Panc1 (cell line): ENCODE measurements at regions not wholly inside any gene's neighbourhood (a gene's known extent, or its start where the extent isn't known, plus 50 kb on each side); places are given as distances from the start of the nearest gene placed in this dataset.

Experiments
- SIN3A ChIP-seq: IDR thresholded peaks from 2 replicates; pipeline ENCODE4 v1.6.1; 2012; ENCODE audit warnings: low read depth, mild to moderate bottlenecking, low read length, moderate library complexity, borderline replicate concordance; ENCODE audit not compliant: insufficient read depth
- TF ChIP-seq, protein P1 (sequence below): fragments of 450-650 bp; IDR thresholded peaks from 2 replicates; pipeline ENCODE4 v1.5.1; 2017; ENCODE audit warnings: mild to moderate bottlenecking

DNA sequence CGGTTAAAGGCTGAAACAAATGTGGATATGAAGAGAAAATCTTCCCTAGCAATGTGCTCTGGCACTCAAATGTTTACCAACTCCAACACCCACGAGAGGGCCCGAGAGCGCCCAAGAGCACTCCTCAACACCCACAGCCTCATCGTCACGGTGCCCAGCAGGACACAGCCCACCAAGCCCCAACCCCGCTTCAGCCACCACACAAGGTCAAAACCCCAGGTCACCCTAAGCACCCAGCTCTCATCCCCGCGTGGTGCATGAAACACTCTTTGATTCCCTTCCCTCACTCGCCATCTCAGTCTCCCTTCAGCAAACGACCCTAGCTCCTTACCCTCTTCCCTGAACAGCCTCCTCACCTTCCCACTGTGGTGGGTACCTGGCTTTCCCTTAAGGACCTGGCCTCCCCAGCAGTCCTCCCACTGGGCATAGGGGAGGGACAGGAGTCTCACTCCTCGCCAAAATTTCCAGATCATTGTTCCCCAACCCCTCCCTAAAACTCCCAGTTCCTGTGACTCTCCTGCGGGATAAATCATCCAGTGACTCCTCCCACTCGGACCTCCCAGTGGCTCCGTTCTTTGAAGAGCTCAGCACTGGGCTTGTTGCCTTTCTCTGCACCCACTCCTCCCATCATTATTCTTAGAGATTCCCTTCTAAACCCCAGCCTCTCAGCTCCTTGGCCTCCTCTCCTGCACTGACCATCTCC is 170.4 kb upstream of the SYT6 start:
- TF ChIP-seq, protein P1, sequence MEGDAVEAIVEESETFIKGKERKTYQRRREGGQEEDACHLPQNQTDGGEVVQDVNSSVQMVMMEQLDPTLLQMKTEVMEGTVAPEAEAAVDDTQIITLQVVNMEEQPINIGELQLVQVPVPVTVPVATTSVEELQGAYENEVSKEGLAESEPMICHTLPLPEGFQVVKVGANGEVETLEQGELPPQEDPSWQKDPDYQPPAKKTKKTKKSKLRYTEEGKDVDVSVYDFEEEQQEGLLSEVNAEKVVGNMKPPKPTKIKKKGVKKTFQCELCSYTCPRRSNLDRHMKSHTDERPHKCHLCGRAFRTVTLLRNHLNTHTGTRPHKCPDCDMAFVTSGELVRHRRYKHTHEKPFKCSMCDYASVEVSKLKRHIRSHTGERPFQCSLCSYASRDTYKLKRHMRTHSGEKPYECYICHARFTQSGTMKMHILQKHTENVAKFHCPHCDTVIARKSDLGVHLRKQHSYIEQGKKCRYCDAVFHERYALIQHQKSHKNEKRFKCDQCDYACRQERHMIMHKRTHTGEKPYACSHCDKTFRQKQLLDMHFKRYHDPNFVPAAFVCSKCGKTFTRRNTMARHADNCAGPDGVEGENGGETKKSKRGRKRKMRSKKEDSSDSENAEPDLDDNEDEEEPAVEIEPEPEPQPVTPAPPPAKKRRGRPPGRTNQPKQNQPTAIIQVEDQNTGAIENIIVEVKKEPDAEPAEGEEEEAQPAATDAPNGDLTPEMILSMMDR = no peak
- no peak for TF ChIP-seq SIN3A
